ENCODE measurements at regions not wholly inside any gene's neighbourhood (a gene's known extent, or its start where the extent isn't known, plus 50 kb on each side); places are given as distances from the start of the nearest gene placed in this dataset.

- no peak for DNase-seq
- H3K4me1 ChIP-seq = peaks cover 0 to 14% (median 0%) of the 10 kb centered on the region in 9 donors
- 42 to 50% methylated on average over 1 of the region's 1 CpG for WGBS, 2 donors
- ATAC-seq = no peak
- no peaks in the 10 kb centered on the region for H3K36me3 ChIP-seq
- no peak for TF ChIP-seq CTCF (IDR thresholded peaks at IDR 0.05)
- H3K9me3 ChIP-seq = no peaks in the 10 kb centered on the region
- no peaks in the 10 kb centered on the region for H3K27me3 ChIP-seq
- intact Hi-C loops (cut with DNase I) = no loop called here
- no peak overlapping the region for H3K27ac ChIP-seq
- H3K4me3 ChIP-seq = no peak overlapping the region
Measured at GRCh38 chr5:97550164-97550563, 367.1 kb upstream of the RIOK2 start.

GRCh38 chr5:97550818-97551217 lies 367.8 kb upstream of the RIOK2 start:
- DNase-seq (no peak), ATAC-seq (no peak)
- Histone ChIP-seq H3K9me3 (no peaks in the 10 kb centered on the region), H3K36me3 (no peaks in the 10 kb centered on the region), H3K27me3 (no peaks in the 10 kb centered on the region), H3K4me3 (no peak overlapping the region), H3K4me1 (peaks cover 0 to 14% (median 0%) of the 10 kb centered on the region in 9 donors), H3K27ac (no peak overlapping the region)
- whole genome bisulfite sequencing, 2 donors = 80% methylated on average over 2 of the region's 2 CpGs
- intact Hi-C loops (cut with DNase I) = no loop called here
- TF ChIP-seq CTCF (IDR thresholded peaks at IDR 0.05) = no peak

- Histone ChIP-seq H3K9me3 (peaks cover 0 to 3% (median 0%) of the 10 kb centered on the region in 11 donors), H3K36me3 (no peaks in the 10 kb centered on the region), H3K4me1 (no peaks in the 10 kb centered on the region), H3K4me3 (no peak overlapping the region), H3K27me3 (no peaks in the 10 kb centered on the region), H3K27ac (no peak overlapping the region)
- no peak for ATAC-seq
- 81 to 86% methylated on average over 2 of the region's 2 CpGs for WGBS, 2 donors
- DNase-seq = no peak
- no peak for TF ChIP-seq CTCF (IDR thresholded peaks at IDR 0.05)
- intact Hi-C loops (cut with DNase I) = no loop called here
Measured at GRCh38 chr5:97553604-97554452, 370.8 kb upstream of the RIOK2 start.

- Histone ChIP-seq H3K4me1 (no peaks in the 10 kb centered on the region), H3K27ac (no peak overlapping the region), H3K9me3 (peaks cover 0 to 3% (median 0%) of the 10 kb centered on the region in 11 donors), H3K36me3 (no peaks in the 10 kb centered on the region), H3K4me3 (no peak overlapping the region), H3K27me3 (no peaks in the 10 kb centered on the region)
- no peak for TF ChIP-seq CTCF (IDR thresholded peaks at IDR 0.05)
- intact Hi-C loops (cut with DNase I) = no loop called here
- WGBS, 2 donors = 67 to 72% methylated on average over 4 of the region's 4 CpGs
- DNase-seq = no peak
- ATAC-seq = no peak
Measured at GRCh38 chr5:97554977-97555643, 372.1 kb upstream of the RIOK2 start.
